HepG2 (cell line): ENCODE measurements at regions not wholly inside any gene's neighbourhood (a gene's known extent, or its start where the extent isn't known, plus 50 kb on each side); places are given as distances from the start of the nearest gene placed in this dataset.

Experiments used
- ATAC-seq: fragments of 200-7000 bp; cut with Tn5 transposase; 3 replicates; pipeline ENCODE4 v1.9.1; 2020; ENCODE audit warnings: mild to moderate bottlenecking, moderate library complexity
- BruUV-seq: library from RNA; stranded (reverse); fragments of 400-500 nt; replicated peaks from 2 replicates; lab custom pipeline; 2021; lab: Mats Ljungman, UMichigan
- CTCF ChIA-PET: fragments of 300-600 bp; formaldehyde crosslinking; extraction: SDS; loops from one replicate; lab custom pipeline; 2021; ENCODE audit warnings: low total read pairs, inconsistent platforms, low intra/inter-chr PET ratio; lab: Yijun Ruan, JAX
- POLR2A ChIA-PET: fragments of 350-600 bp; sonication (Branson Sonifier 250); formaldehyde crosslinking; loops from one replicate; lab custom pipeline; 2020; ENCODE audit warnings: antibody characterized with exemption, inconsistent platforms; lab: Yijun Ruan, JAX
- DNase-seq: peaks from one replicate; pipeline ENCODE4 v3.0.0-alpha.2; 2015; ENCODE audit warnings: low spot score
- FAIRE-seq: peaks from 3 replicates; lab custom pipeline; 2011; peaks lifted over from hg19 to GRCh38; lab: Jason Lieb, UNC
- H2AFZ ChIP-seq: one replicate; pipeline ENCODE4 v1.6.1; 2011; ENCODE audit warnings: low read length, inconsistent platforms
- H3K27ac ChIP-seq: fragments of 300-600 bp; 3 replicates; pipeline ENCODE4 v1.8.0; 2011; ENCODE audit warnings: mixed run types, mild to moderate bottlenecking, mixed read lengths, low read length, inconsistent platforms; ENCODE audit not compliant: insufficient read depth; ENCODE audit errors: extremely low read length
- H3K27me3 ChIP-seq, 2 experiments: fragments of 200-600 bp in 1 of 2; 2 replicates in 1 of 2; 3 replicates in 1 of 2; pipeline versions ENCODE4 v1.6.0 to v1.8.0; 2011; ENCODE audit warnings: low read length in 2 of 2, mild to moderate bottlenecking in 2 of 2, moderate library complexity in 2 of 2, inconsistent platforms in 1 of 2; ENCODE audit not compliant: insufficient read depth in 2 of 2, control insufficient read depth in 1 of 2
- H3K36me3 ChIP-seq, 2 experiments: fragments of 200-600 bp in 1 of 2; replicated peaks in 1 of 2; 2 replicates in 1 of 2; 3 replicates in 1 of 2; pipeline versions ENCODE4 v1.5.1 to v1.8.0; 2011; ENCODE audit warnings: low read length in 2 of 2, inconsistent platforms in 1 of 2; ENCODE audit not compliant: insufficient read depth in 2 of 2, control insufficient read depth in 1 of 2
- H3K4me1 ChIP-seq: 2 replicates; pipeline ENCODE4 v1.5.1; 2012; ENCODE audit warnings: low read length, inconsistent platforms; ENCODE audit not compliant: insufficient read depth
- H3K4me2 ChIP-seq: 2 replicates; pipeline ENCODE4 v1.6.0; 2011; ENCODE audit warnings: low read depth, low read length, inconsistent platforms
- H3K4me3 ChIP-seq, 3 experiments: fragments of 200-600 bp in 1 of 3; sonication (generic), shearing (Covaris generic) in 1 of 3; replicated peaks in 1 of 3; 2 replicates each; pipeline ENCODE4 v1.5.1; 2011 to 2016; ENCODE audit warnings: low read length in 3 of 3, inconsistent platforms in 2 of 3, low read depth in 2 of 3, mild to moderate bottlenecking in 2 of 3, control low read depth in 1 of 3, mixed read lengths in 1 of 3; ENCODE audit not compliant: insufficient read depth in 1 of 3
- H3K79me2 ChIP-seq: one replicate; pipeline ENCODE4 v1.6.1; 2011; ENCODE audit warnings: low read length, inconsistent platforms; ENCODE audit not compliant: insufficient read depth
- H3K9ac ChIP-seq: 2 replicates; pipeline ENCODE4 v1.6.0; 2011; ENCODE audit warnings: mild to moderate bottlenecking, low read depth, low read length, inconsistent platforms; ENCODE audit not compliant: insufficient read depth
- H3K9me3 ChIP-seq: 2 replicates; pipeline ENCODE4 v1.5.1; 2012; ENCODE audit warnings: mild to moderate bottlenecking, low read length
- H4K20me1 ChIP-seq: 2 replicates; pipeline ENCODE4 v1.6.0; 2011; ENCODE audit warnings: inconsistent platforms, mild to moderate bottlenecking, low read length, moderate library complexity; ENCODE audit not compliant: insufficient read depth
- ATRX ChIP-seq: sonication (generic); formaldehyde crosslinking; IDR thresholded peaks from 2 replicates; pipeline ENCODE4 v1.4.0; 2020; ENCODE audit warnings: missing genetic modification reagents, borderline replicate concordance
- ERF ChIP-seq: IDR thresholded peaks from 2 replicates; pipeline ENCODE4 v1.6.1; 2018; ENCODE audit warnings: missing biosample characterization, missing genetic modification reagents
- HOXA9 ChIP-seq: sonication (generic); formaldehyde crosslinking; IDR thresholded peaks from 2 replicates; pipeline ENCODE4 v1.8.1; 2022; ENCODE audit warnings: missing genetic modification reagents, mild to moderate bottlenecking, moderate library complexity, borderline replicate concordance
- HOXD1 ChIP-seq: sonication (generic); formaldehyde crosslinking; IDR thresholded peaks from 2 replicates; pipeline ENCODE4 v1.5.0; 2020; ENCODE audit warnings: missing genetic modification reagents
- ISL2 ChIP-seq: sonication (generic); formaldehyde crosslinking; IDR thresholded peaks from 2 replicates; pipeline ENCODE4 v1.5.0; 2020; ENCODE audit warnings: missing genetic modification reagents
- MAFF ChIP-seq: IDR thresholded peaks from 2 replicates; pipeline ENCODE4 v1.6.1; 2011; ENCODE audit warnings: low read depth, low read length, improper control_type of control experiment
- MAFK ChIP-seq, 2 experiments: IDR thresholded peaks in 1 of 2; conservative IDR thresholded peaks in 1 of 2; 2 replicates each; pipeline ENCODE4 v1.6.1; 2011; ENCODE audit warnings: improper control_type of control experiment in 2 of 2, low read length in 2 of 2
- PHF8 ChIP-seq: sonication (generic); formaldehyde crosslinking; IDR thresholded peaks from 2 replicates; pipeline ENCODE4 v1.5.0; 2020; ENCODE audit warnings: missing genetic modification reagents
- RXRA ChIP-seq: sonication (generic); formaldehyde crosslinking; IDR thresholded peaks from 2 replicates; pipeline ENCODE4 v1.5.1; 2020; ENCODE audit warnings: missing genetic modification reagents
- THYN1 ChIP-seq: sonication (generic); formaldehyde crosslinking; IDR thresholded peaks from 2 replicates; pipeline ENCODE4 v1.8.1; 2023; ENCODE audit warnings: low read depth, mild to moderate bottlenecking, moderate library complexity, missing genetic modification reagents, borderline replicate concordance
- ZC3H13 ChIP-seq: sonication (generic); formaldehyde crosslinking; IDR thresholded peaks from 2 replicates; pipeline ENCODE4 v1.8.1; 2023; ENCODE audit warnings: mild to moderate bottlenecking, missing genetic modification reagents, moderate library complexity
- ZNF30 ChIP-seq: sonication (generic); formaldehyde crosslinking; IDR thresholded peaks from 2 replicates; pipeline ENCODE4 v1.5.0; 2020; ENCODE audit warnings: mild to moderate bottlenecking, missing genetic modification reagents
- ZNF572 ChIP-seq: sonication (generic); formaldehyde crosslinking; IDR thresholded peaks from 2 replicates; pipeline ENCODE4 v1.5.1; 2020; ENCODE audit warnings: mild to moderate bottlenecking, missing genetic modification reagents
- in situ Hi-C: cut with HindIII; loops from 2 replicates; pipeline ENCODE4 v1.10.0; 2017; ENCODE audit warnings: low pct_unique_long_range_greater_than_20kb; ENCODE audit not compliant: extremely low pct_ligation_motif_present
- intact Hi-C: fragments of 100-400 bp; cut with micrococcal nuclease; formaldehyde crosslinking; loops from one replicate; pipeline ENCODE4 v1.10.0; 2022; ENCODE audit not compliant: unreplicated experiment
- TF ChIP-seq, protein P1 (sequence below), 2 experiments: fragments of 450-650 bp in 1 of 2; sonication (generic) in 1 of 2; formaldehyde crosslinking in 1 of 2; IDR thresholded peaks; 2 replicates each; pipeline versions ENCODE4 v1.6.1 to v1.8.0; 2016 to 2022; ENCODE audit warnings: antibody characterized with exemption in 1 of 2, mild to moderate bottlenecking in 1 of 2, missing genetic modification reagents in 1 of 2
- TF ChIP-seq, protein P2 (sequence below): IDR thresholded peaks from 2 replicates; pipeline ENCODE4 v1.6.1; 2016; ENCODE audit warnings: low read depth, control low read depth

DNA sequence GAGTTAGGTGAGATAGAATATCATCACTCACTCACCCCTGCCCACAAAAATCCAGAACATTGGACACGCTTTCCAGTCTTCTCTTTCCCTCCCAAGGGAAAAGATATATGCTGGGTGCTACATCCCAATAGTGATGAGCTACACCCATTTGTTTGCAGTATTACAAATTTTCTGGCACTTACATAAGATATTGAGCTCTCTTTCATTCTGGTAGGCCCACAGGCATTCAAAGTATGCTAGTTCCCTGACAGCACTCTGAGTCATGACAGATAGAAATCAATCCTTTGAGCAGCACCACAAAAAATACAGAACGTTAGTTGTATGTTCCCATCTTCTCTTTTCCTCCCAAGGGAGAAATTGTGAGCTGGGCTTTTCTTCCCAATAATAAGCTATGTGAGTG, 477.6 kb upstream of the GRID2 start (continued):
- TF ChIP-seq THYN1: no peak
- no peak for TF ChIP-seq PHF8 (CRISPR knock-in tag)

DNA sequence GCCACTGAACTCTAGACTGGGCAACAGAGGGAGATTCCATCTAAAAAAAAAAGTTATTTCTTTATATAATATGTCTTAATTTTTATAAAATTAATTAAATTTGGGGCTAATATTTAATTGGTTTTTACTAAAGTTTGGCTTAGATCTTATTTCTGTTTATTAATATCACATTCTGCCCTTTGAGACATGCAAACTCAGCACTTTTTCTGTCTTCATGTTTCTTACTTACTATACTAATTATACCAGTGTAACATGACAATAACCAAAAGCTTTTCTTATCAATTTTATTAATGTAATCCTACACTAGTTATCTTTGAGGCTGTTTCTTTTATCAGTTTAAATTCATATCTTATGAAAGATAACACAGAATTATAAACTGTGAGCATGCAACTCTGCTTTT, 475.9 kb upstream of the GRID2 start:
- no peak for ATAC-seq
- H3K27ac ChIP-seq: no peak overlapping the region
- H3K4me2 ChIP-seq: no peak overlapping the region
- H3K4me3 ChIP-seq: no peak overlapping the region
- H3K9me3 ChIP-seq: peaks cover 54% of the 10 kb centered on the region
- FAIRE-seq: no peak
- no TSS peak for BruUV-seq
- in situ Hi-C loops (no loop called here), intact Hi-C loops (no loop called here)
- CTCF ChIA-PET: no interaction called here
- H3K79me2 ChIP-seq: no peaks in the 10 kb centered on the region
- no peak overlapping the region for H3K9ac ChIP-seq
- H3K36me3 ChIP-seq: no peaks in the 10 kb centered on the region
- no peaks in the 10 kb centered on the region for H3K27me3 ChIP-seq
- H4K20me1 ChIP-seq: no peaks in the 10 kb centered on the region
- H2AFZ ChIP-seq: no peak overlapping the region
- POLR2A ChIA-PET: no interaction called here
- H3K4me1 ChIP-seq: no peaks in the 10 kb centered on the region
- TF ChIP-seq ZC3H13 (CRISPR knock-in tag) (no peak), HOXD1 (CRISPR knock-in tag) (no peak), ATRX (CRISPR knock-in tag) (no peak), RXRA (no peak), MAFK (conservative IDR thresholded peaks at IDR 0.05 in 1 of 2, IDR thresholded peaks at IDR 0.05 in 1 of 2; ENCODE audit: low read length in 2 of 2) (peak; percentile 74 to 94), ZNF30 (CRISPR knock-in tag) (no peak), ERF (no peak), MAFF (peak; percentile 84), HOXA9 (CRISPR knock-in tag) (no peak), ZNF572 (CRISPR knock-in tag) (no peak), ISL2 (no peak)
- TF ChIP-seq, protein P1, sequence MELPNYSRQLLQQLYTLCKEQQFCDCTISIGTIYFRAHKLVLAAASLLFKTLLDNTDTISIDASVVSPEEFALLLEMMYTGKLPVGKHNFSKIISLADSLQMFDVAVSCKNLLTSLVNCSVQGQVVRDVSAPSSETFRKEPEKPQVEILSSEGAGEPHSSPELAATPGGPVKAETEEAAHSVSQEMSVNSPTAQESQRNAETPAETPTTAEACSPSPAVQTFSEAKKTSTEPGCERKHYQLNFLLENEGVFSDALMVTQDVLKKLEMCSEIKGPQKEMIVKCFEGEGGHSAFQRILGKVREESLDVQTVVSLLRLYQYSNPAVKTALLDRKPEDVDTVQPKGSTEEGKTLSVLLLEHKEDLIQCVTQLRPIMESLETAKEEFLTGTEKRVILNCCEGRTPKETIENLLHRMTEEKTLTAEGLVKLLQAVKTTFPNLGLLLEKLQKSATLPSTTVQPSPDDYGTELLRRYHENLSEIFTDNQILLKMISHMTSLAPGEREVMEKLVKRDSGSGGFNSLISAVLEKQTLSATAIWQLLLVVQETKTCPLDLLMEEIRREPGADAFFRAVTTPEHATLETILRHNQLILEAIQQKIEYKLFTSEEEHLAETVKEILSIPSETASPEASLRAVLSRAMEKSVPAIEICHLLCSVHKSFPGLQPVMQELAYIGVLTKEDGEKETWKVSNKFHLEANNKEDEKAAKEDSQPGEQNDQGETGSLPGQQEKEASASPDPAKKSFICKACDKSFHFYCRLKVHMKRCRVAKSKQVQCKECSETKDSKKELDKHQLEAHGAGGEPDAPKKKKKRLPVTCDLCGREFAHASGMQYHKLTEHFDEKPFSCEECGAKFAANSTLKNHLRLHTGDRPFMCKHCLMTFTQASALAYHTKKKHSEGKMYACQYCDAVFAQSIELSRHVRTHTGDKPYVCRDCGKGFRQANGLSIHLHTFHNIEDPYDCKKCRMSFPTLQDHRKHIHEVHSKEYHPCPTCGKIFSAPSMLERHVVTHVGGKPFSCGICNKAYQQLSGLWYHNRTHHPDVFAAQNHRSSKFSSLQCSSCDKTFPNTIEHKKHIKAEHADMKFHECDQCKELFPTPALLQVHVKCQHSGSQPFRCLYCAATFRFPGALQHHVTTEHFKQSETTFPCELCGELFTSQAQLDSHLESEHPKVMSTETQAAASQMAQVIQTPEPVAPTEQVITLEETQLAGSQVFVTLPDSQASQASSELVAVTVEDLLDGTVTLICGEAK (IDR thresholded peaks at IDR 0.05): no peak
- TF ChIP-seq, protein P1 (CRISPR knock-in tag; IDR thresholded peaks at IDR 0.05): no peak
- TF ChIP-seq, protein P2, sequence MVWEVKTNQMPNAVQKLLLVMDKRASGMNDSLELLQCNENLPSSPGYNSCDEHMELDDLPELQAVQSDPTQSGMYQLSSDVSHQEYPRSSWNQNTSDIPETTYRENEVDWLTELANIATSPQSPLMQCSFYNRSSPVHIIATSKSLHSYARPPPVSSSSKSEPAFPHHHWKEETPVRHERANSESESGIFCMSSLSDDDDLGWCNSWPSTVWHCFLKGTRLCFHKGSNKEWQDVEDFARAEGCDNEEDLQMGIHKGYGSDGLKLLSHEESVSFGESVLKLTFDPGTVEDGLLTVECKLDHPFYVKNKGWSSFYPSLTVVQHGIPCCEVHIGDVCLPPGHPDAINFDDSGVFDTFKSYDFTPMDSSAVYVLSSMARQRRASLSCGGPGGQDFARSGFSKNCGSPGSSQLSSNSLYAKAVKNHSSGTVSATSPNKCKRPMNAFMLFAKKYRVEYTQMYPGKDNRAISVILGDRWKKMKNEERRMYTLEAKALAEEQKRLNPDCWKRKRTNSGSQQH (CRISPR knock-in tag): no peak
- no peak for DNase-seq
